Esophagus (tissue), 2 donors: ENCODE measurements at regions not wholly inside any gene's neighbourhood (a gene's known extent, or its start where the extent isn't known, plus 50 kb on each side); places are given as distances from the start of the nearest gene placed in this dataset.
"Not testable (repeated sequence)": the region's sequence is repeated elsewhere in the genome, so short reads cannot be mapped to it uniquely, and the experiment has no call there.

Experiments
- H3K27ac ChIP-seq, 2 donors: one replicate each; pipeline ENCODE4 v1.5.1; 2013; ENCODE audit warnings: low read depth in 2 of 2, mild to moderate bottlenecking in 2 of 2, inconsistent platforms in 1 of 2, low read length in 1 of 2, moderate library complexity in 1 of 2
- H3K27me3 ChIP-seq, 2 donors: one replicate each; pipeline ENCODE4 v1.6.1; 2013; ENCODE audit warnings: low read length in 2 of 2, control low read depth in 1 of 2, mild to moderate bottlenecking in 1 of 2; ENCODE audit not compliant: insufficient read depth in 2 of 2, control insufficient read depth in 1 of 2
- H3K36me3 ChIP-seq, 2 donors: one replicate each; pipeline ENCODE4 v1.6.1; 2013; ENCODE audit warnings: low read length in 1 of 2; ENCODE audit not compliant: control insufficient read depth in 2 of 2, insufficient read depth in 2 of 2
- H3K4me1 ChIP-seq, 2 donors: one replicate each; pipeline ENCODE4 v1.6.1; 2013; ENCODE audit warnings: low read length in 1 of 2; ENCODE audit not compliant: control insufficient read depth in 2 of 2, insufficient read depth in 2 of 2
- H3K4me3 ChIP-seq, 2 donors: one replicate each; pipeline ENCODE4 v1.5.1; 2013; ENCODE audit warnings: low read length in 2 of 2, mild to moderate bottlenecking in 2 of 2, low read depth in 1 of 2, moderate library complexity in 1 of 2
- H3K9me3 ChIP-seq, 2 donors: one replicate each; pipeline ENCODE4 v1.6.1; 2013; ENCODE audit warnings: mild to moderate bottlenecking in 2 of 2, low read depth in 1 of 2, low read length in 1 of 2, moderate library complexity in 1 of 2; ENCODE audit not compliant: control insufficient read depth in 2 of 2, insufficient read depth in 1 of 2
- WGBS, 2 donors: extraction: QIAGEN DNeasy Blood & Tissue Kit; methylation state at CpG; one replicate each; pipeline ENCODE4 v1.1.7; 2013; 5-methylcytosine and 5-hydroxymethylcytosine counted together
- donor health status: healthy with polysubstance abuse.
- donor health status: Bipolar disorder and iron deficiency.

- Histone ChIP-seq H3K27ac (no peak overlapping the region), H3K4me3 (no peak overlapping the region), H3K4me1 (no peaks in the 10 kb centered on the region), H3K27me3 (no peaks in the 10 kb centered on the region), H3K36me3 (no peaks in the 10 kb centered on the region), H3K9me3 (no peaks in the 10 kb centered on the region)
- WGBS, 2 donors, result 59 to 68% methylated on average over 4 of the region's 4 CpGs
These were observed 925.8 kb downstream of the TLE1 start for GRCh38 chr9:80763536-80763935.

- Histone ChIP-seq H3K27me3 (no peaks in the 10 kb centered on the region), H3K36me3 (no peaks in the 10 kb centered on the region), H3K4me3 (no peak overlapping the region), H3K9me3 (no peaks in the 10 kb centered on the region), H3K4me1 (no peaks in the 10 kb centered on the region), H3K27ac (no peak overlapping the region)
- WGBS, 2 donors, result 48 to 78% methylated on average over 2 of the region's 2 CpGs
These were observed 933.8 kb downstream of the TLE1 start for GRCh38 chr9:80755586-80755985.

GRCh38 chr9:80747056-80747455, 942.3 kb downstream of the TLE1 start:
- not testable (repeated sequence) for H3K4me3 ChIP-seq, H3K36me3 ChIP-seq, H3K9me3 ChIP-seq, H3K27ac ChIP-seq, H3K27me3 ChIP-seq, H3K4me1 ChIP-seq
- 77 to 87% methylated on average over 13 to 17 of the region's 17 CpGs for WGBS, 2 donors

- Histone ChIP-seq H3K27ac (no peak overlapping the region), H3K27me3 (no peaks in the 10 kb centered on the region), H3K36me3 (no peaks in the 10 kb centered on the region), H3K4me3 (no peak overlapping the region), H3K9me3 (no peaks in the 10 kb centered on the region), H3K4me1 (no peaks in the 10 kb centered on the region)
- WGBS, 2 donors, result 22 to 35% methylated on average over 2 of the region's 2 CpGs
These were observed 956.8 kb downstream of the TLE1 start for GRCh38 chr9:80732506-80732905.

GRCh38 chr9:80720579-80720978, 968.8 kb downstream of the TLE1 start:
- H3K4me3 ChIP-seq, result no peak overlapping the region
- no peak overlapping the region for H3K27ac ChIP-seq
- H3K4me1 ChIP-seq, result no peaks in the 10 kb centered on the region
- no peaks in the 10 kb centered on the region for H3K36me3 ChIP-seq
- no peaks in the 10 kb centered on the region for H3K27me3 ChIP-seq
- 66 to 68% methylated on average over 1 of the region's 1 CpG for WGBS, 2 donors
- peaks cover 0 to 4% of the 10 kb centered on the region in 2 donors for H3K9me3 ChIP-seq

GRCh38 chr9:80707120-80707519, 982.2 kb downstream of the TLE1 start:
- no peak overlapping the region for H3K27ac ChIP-seq
- H3K4me1 ChIP-seq, result no peaks in the 10 kb centered on the region
- no peaks in the 10 kb centered on the region for H3K36me3 ChIP-seq
- H3K4me3 ChIP-seq, result no peak overlapping the region
- H3K27me3 ChIP-seq, result no peaks in the 10 kb centered on the region
- H3K9me3 ChIP-seq, result no peaks in the 10 kb centered on the region

GRCh38 chr9:80701061-80701460, 988.3 kb downstream of the TLE1 start:
- Histone ChIP-seq H3K4me3 (no peak overlapping the region), H3K4me1 (no peaks in the 10 kb centered on the region), H3K27ac (no peak overlapping the region), H3K27me3 (no peaks in the 10 kb centered on the region), H3K9me3 (no peaks in the 10 kb centered on the region), H3K36me3 (no peaks in the 10 kb centered on the region)

GRCh38 chr9:80699511-80699998, 989.8 kb downstream of the TLE1 start:
- H3K4me3 ChIP-seq, result no peak overlapping the region
- H3K4me1 ChIP-seq, result no peaks in the 10 kb centered on the region
- no peaks in the 10 kb centered on the region for H3K36me3 ChIP-seq
- H3K27ac ChIP-seq, result no peak overlapping the region
- WGBS, 2 donors, result 24 to 31% methylated on average over 2 of the region's 2 CpGs
- no peaks in the 10 kb centered on the region for H3K9me3 ChIP-seq
- H3K27me3 ChIP-seq, result no peaks in the 10 kb centered on the region

- 30 to 48% methylated on average over 2 of the region's 2 CpGs for WGBS, 2 donors
- no peaks in the 10 kb centered on the region for H3K36me3 ChIP-seq
- no peaks in the 10 kb centered on the region for H3K27me3 ChIP-seq
- H3K9me3 ChIP-seq, result no peaks in the 10 kb centered on the region
- no peaks in the 10 kb centered on the region for H3K4me1 ChIP-seq
- no peak overlapping the region for H3K4me3 ChIP-seq
- no peak overlapping the region for H3K27ac ChIP-seq
These were observed 990.5 kb downstream of the TLE1 start for GRCh38 chr9:80698725-80699410.

- no peaks in the 10 kb centered on the region for H3K36me3 ChIP-seq
- H3K27me3 ChIP-seq, result no peaks in the 10 kb centered on the region
- H3K4me1 ChIP-seq, result no peaks in the 10 kb centered on the region
- H3K27ac ChIP-seq, result no peak overlapping the region
- H3K9me3 ChIP-seq, result peaks cover 2 to 4% of the 10 kb centered on the region in 2 donors
- H3K4me3 ChIP-seq, result no peak overlapping the region
These were observed 996.6 kb downstream of the TLE1 start for GRCh38 chr9:80692751-80693150.
